ENCODE measurements at regions not wholly inside any gene's neighbourhood (a gene's known extent, or its start where the extent isn't known, plus 50 kb on each side); places are given as distances from the start of the nearest gene placed in this dataset.

- no peak for DNase-seq (ENCODE audit: low read depth in 2 of 2)
These were observed 51.9 kb upstream of the DBX2 start for GRCh38 chr12:45102818-45103217.

- DNase-seq (ENCODE audit: low read depth in 2 of 2), result no peak
These were observed 55.1 kb upstream of the DBX2 start for GRCh38 chr12:45105996-45106395.

- DNase-seq (ENCODE audit: low read depth in 2 of 2), result no peak
These were observed 61.4 kb upstream of the DBX2 start for GRCh38 chr12:45112306-45112705.

- no peak for DNase-seq (ENCODE audit: low read depth in 2 of 2)
These were observed 70.3 kb upstream of the DBX2 start for GRCh38 chr12:45121224-45121623.

- DNase-seq (ENCODE audit: low read depth in 2 of 2), result no peak
These were observed 72.0 kb upstream of the DBX2 start for GRCh38 chr12:45122768-45123380.

GRCh38 chr12:45124485-45125155, 73.7 kb upstream of the DBX2 start:
- DNase-seq (ENCODE audit: low read depth in 2 of 2), result no peak

- DNase-seq (ENCODE audit: low read depth in 2 of 2), result no peak
These were observed 75.1 kb upstream of the DBX2 start for GRCh38 chr12:45125997-45126396.

GRCh38 chr12:45128637-45129036, 77.7 kb upstream of the DBX2 start:
- no peak for DNase-seq (ENCODE audit: low read depth in 2 of 2)

GRCh38 chr12:45130881-45131281, 80.0 kb upstream of the DBX2 start:
- DNase-seq (ENCODE audit: low read depth in 2 of 2), result peak in 1 of 2 donors; percentile 7

- no peak for DNase-seq (ENCODE audit: low read depth in 2 of 2)
These were observed 80.6 kb upstream of the DBX2 start for GRCh38 chr12:45131506-45131905.

GRCh38 chr12:45138609-45139008, 77.3 kb upstream of the ANO6 start:
- no peak for DNase-seq (ENCODE audit: low read depth in 2 of 2)

GRCh38 chr12:45148006-45148405, 67.9 kb upstream of the ANO6 start:
- DNase-seq (ENCODE audit: low read depth in 2 of 2), result no peak

GRCh38 chr12:45148619-45149018, 67.3 kb upstream of the ANO6 start:
- DNase-seq (ENCODE audit: low read depth in 2 of 2), result no peak

- no peak for DNase-seq (ENCODE audit: low read depth in 2 of 2)
These were observed 50.6 kb upstream of the ANO6 start for GRCh38 chr12:45165284-45165683.

- DNase-seq (ENCODE audit: low read depth in 2 of 2), result no peak
These were observed 49.8 kb upstream of the ANO6 start for GRCh38 chr12:45166056-45166455.
